ENCODE measurements at regions not wholly inside any gene's neighbourhood (a gene's known extent, or its start where the extent isn't known, plus 50 kb on each side); places are given as distances from the start of the nearest gene placed in this dataset.

DNA sequence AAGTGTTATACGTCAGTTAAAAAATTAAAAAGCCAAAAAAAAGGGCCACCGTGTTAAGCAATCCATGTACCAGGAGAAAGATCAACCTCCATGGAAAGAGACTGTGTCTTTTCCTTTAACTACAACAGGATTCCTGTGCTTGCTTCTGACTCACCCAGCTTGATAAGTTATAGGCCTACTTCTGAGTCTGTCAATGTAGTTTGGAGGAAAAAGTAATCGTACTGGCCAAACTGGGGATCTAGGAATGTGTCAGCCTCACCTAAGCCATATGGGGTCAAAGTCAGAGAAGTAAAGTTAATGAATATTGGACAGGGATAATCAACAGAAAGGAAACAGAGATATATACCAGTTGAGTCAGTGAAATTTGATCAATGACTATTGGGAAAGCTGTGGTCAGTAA lies 470.8 kb upstream of the SLIT2 start:
- TF ChIP-seq ESRRG (CRISPR knock-in tag; IDR thresholded peaks at IDR 0.05) (no peak), OSR1 (CRISPR knock-in tag; IDR thresholded peaks at IDR 0.05) (no peak), ZFP30 (CRISPR knock-in tag; IDR thresholded peaks at IDR 0.05) (no peak), ARNTL (CRISPR knock-in tag; IDR thresholded peaks at IDR 0.05; ENCODE audit: borderline replicate concordance, low read depth) (no peak), ZNF8 (CRISPR knock-in tag; IDR thresholded peaks at IDR 0.05) (no peak)

All from SK-N-SH treated with all-trans-retinoic acid at 6 μM for 48 hours (cell line).